ENCODE measurements at regions not wholly inside any gene's neighbourhood (a gene's known extent, or its start where the extent isn't known, plus 50 kb on each side); places are given as distances from the start of the nearest gene placed in this dataset.

DNA sequence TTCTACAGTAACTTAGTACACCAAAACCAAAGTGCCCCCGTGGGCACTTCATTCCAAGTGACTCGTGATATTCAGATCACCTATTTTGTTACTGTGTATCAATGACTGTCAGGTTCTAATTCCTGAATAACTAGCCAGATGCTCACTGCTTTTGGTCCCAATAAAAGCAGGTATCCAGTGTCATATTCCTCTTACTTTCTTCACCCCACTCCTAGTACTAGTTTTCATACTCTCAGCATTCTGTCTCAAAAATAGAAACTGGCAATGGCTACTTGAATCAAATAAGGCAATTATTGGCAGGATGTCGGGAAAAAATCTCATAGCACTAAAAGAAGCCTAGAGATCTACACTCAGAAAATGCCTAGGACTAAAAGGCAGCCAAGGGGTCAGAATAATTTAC lies 84.6 kb downstream of the ZNF467 start:
- Histone ChIP-seq H2BK20ac (ENCODE audit: low read length) (no peak overlapping the region), H2AK5ac (ENCODE audit: low read depth, low read length) (no peak overlapping the region), H4K91ac (replicated peaks; ENCODE audit: insufficient read length, low read length) (no peak overlapping the region), H3K56ac (replicated peaks; ENCODE audit: insufficient read length, low read depth, low read length) (no peak overlapping the region), H3K27ac (ENCODE audit: low read depth, low read length) (no peak overlapping the region), H3K18ac (ENCODE audit: extremely low read depth, low read length) (no peak overlapping the region), H2BK120ac (replicated peaks; ENCODE audit: low read depth, low read length) (no peak overlapping the region), H3K9me3 (ENCODE audit: insufficient read depth in 2 of 2, low read depth in 1 of 2, low read length in 1 of 2) (0 out of 4 replicates have a peak, but pooled peaks cover 0 to 5% of the 10 kb centered on the region in 2 experiments), H3K79me2 (ENCODE audit: control insufficient read depth in 1 of 2, insufficient read depth in 2 of 2, low read length in 2 of 2) (no peaks in the 10 kb centered on the region), H3K4me1 (replicated peaks in 1 of 4; ENCODE audit: control insufficient read depth in 3 of 4, insufficient read depth in 4 of 4, low read length in 3 of 4) (peaks cover 0 to 2% (median 1%) of the 10 kb centered on the region in 4 experiments; a peak in 3 of 7 replicates), H3K9ac (replicated peaks in 1 of 4; ENCODE audit: extremely low read depth in 1 of 4, low read depth in 3 of 4, low read length in 3 of 4) (no peak overlapping the region), H3K4ac (replicated peaks; ENCODE audit: insufficient read length, low read depth, low read length) (no peak overlapping the region), H3K4me2 (ENCODE audit: insufficient read depth in 1 of 2, low read depth in 2 of 2, low read length in 2 of 2) (no peak overlapping the region), H2BK15ac (ENCODE audit: low read length) (no peak overlapping the region), H2BK5ac (ENCODE audit: low read depth, low read length) (no peak overlapping the region), H3K79me1 (ENCODE audit: low read depth, low read length) (no peaks in the 10 kb centered on the region), H4K8ac (ENCODE audit: extremely low read depth, insufficient read depth, low read length) (no peak overlapping the region), H2AFZ (ENCODE audit: low read length) (no peak overlapping the region), H3K4me3 (ENCODE audit: extremely low read depth in 1 of 4, insufficient read depth in 2 of 4, low read depth in 3 of 4, low read length in 4 of 4) (no peak overlapping the region), H2BK12ac (ENCODE audit: low read depth, low read length) (no peak overlapping the region), H3K23ac (ENCODE audit: insufficient read length) (no peak overlapping the region), H3K14ac (ENCODE audit: insufficient read length) (no peak overlapping the region), H3K27me3 (replicated peaks in 1 of 4; ENCODE audit: control insufficient read depth in 3 of 4, extremely low read depth in 1 of 4, insufficient read depth in 3 of 4, low read length in 3 of 4) (no peaks in the 10 kb centered on the region), H4K5ac (ENCODE audit: insufficient read length, low read depth, low read length) (no peak overlapping the region), H3K36me3 (ENCODE audit: control insufficient read depth in 2 of 4, insufficient read depth in 4 of 4, low read length in 3 of 4) (no peaks in the 10 kb centered on the region), H4K20me1 (replicated peaks in 1 of 2; ENCODE audit: control insufficient read depth in 1 of 2, insufficient read depth in 2 of 2, low read length in 2 of 2) (peaks cover 0 to 1% of the 10 kb centered on the region in 2 experiments), H3K23me2 (ENCODE audit: low read depth, low read length) (peaks cover 2% of the 10 kb centered on the region; the same call in 1 of the 2 replicates)
- POLR2A ChIA-PET (ENCODE audit: partially characterized antibody) = no interaction called here
- FAIRE-seq (no peak), DNase-seq (ENCODE audit: low read depth in 1 of 2, low spot score in 2 of 2) (no peak)
- WGBS, 2 experiments (ENCODE audit: extremely low coverage in 1 of 2, insufficient coverage in 1 of 2, insufficient read length in 1 of 2, insufficient replicate concordance in 2 of 2, low coverage in 1 of 2, low lambda C conversion rate in 2 of 2, missing lambda C conversion rate in 1 of 2) = 79% methylated on average over 3 of the region's 3 CpGs; no CpG with 5 or more reads in 1 of the 2 experiments
- CTCF ChIA-PET (ENCODE audit: partially characterized antibody) = no interaction called here
- TF ChIP-seq YY1 (IDR thresholded peaks at IDR 0.05; ENCODE audit: low read depth, low read length) (no peak), POLR2A (IDR thresholded peaks at IDR 0.05; ENCODE audit: control extremely low read depth in 1 of 2, low read depth in 2 of 2, low read length in 2 of 2) (no peak), SP4 (IDR thresholded peaks at IDR 0.05; ENCODE audit: low read length) (no peak), ASH2L (IDR thresholded peaks at IDR 0.05; ENCODE audit: low read length) (no peak), BCL11A (IDR thresholded peaks at IDR 0.05; ENCODE audit: low read depth in 2 of 2, low read length in 2 of 2) (no peak), CHD2 (IDR thresholded peaks at IDR 0.05; ENCODE audit: low read length) (no peak)
- TF ChIP-seq, protein P1, sequence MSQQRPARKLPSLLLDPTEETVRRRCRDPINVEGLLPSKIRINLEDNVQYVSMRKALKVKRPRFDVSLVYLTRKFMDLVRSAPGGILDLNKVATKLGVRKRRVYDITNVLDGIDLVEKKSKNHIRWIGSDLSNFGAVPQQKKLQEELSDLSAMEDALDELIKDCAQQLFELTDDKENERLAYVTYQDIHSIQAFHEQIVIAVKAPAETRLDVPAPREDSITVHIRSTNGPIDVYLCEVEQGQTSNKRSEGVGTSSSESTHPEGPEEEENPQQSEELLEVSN (IDR thresholded peaks at IDR 0.05) = no peak
- TF ChIP-seq, protein P2, sequence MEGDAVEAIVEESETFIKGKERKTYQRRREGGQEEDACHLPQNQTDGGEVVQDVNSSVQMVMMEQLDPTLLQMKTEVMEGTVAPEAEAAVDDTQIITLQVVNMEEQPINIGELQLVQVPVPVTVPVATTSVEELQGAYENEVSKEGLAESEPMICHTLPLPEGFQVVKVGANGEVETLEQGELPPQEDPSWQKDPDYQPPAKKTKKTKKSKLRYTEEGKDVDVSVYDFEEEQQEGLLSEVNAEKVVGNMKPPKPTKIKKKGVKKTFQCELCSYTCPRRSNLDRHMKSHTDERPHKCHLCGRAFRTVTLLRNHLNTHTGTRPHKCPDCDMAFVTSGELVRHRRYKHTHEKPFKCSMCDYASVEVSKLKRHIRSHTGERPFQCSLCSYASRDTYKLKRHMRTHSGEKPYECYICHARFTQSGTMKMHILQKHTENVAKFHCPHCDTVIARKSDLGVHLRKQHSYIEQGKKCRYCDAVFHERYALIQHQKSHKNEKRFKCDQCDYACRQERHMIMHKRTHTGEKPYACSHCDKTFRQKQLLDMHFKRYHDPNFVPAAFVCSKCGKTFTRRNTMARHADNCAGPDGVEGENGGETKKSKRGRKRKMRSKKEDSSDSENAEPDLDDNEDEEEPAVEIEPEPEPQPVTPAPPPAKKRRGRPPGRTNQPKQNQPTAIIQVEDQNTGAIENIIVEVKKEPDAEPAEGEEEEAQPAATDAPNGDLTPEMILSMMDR (IDR thresholded peaks at IDR 0.05; ENCODE audit: control extremely low read depth in 1 of 3, insufficient read depth in 1 of 3, low read depth in 1 of 3, low read length in 3 of 3) = no peak

All from H1 (cell line).